Esophagus squamous epithelium (tissue), 4 donors: ENCODE measurements at regions not wholly inside any gene's neighbourhood (a gene's known extent, or its start where the extent isn't known, plus 50 kb on each side); places are given as distances from the start of the nearest gene placed in this dataset.

ENCODE experiments used
- CTCF ChIP-seq, 6 experiments: fragments of 450-650 bp in 4 of 6; fragments of 200-600 bp in 2 of 6; sonication (generic) in 2 of 6; IDR thresholded peaks; one replicate each; pipeline ENCODE4 v1.5.1; 2016 to 2019; ENCODE audit warnings: antibody characterized with exemption in 6 of 6, mild to moderate bottlenecking in 4 of 6, moderate library complexity in 4 of 6
- POLR2A ChIP-seq, 4 donors: fragments of 450-650 bp; IDR thresholded peaks; one replicate each; pipeline ENCODE4 v1.6.1; 2017; ENCODE audit warnings: antibody characterized with exemption in 4 of 4, mild to moderate bottlenecking in 4 of 4, moderate library complexity in 3 of 4

- TF ChIP-seq CTCF (IDR thresholded peaks at IDR 0.05), result no peak
- no peak for TF ChIP-seq POLR2A (IDR thresholded peaks at IDR 0.05)
Measured at GRCh38 chr5:104541141-104541785, 978.7 kb upstream of the NUDT12 start.
